HEK293 (cell line): ENCODE measurements at regions not wholly inside any gene's neighbourhood (a gene's known extent, or its start where the extent isn't known, plus 50 kb on each side); places are given as distances from the start of the nearest gene placed in this dataset.
"Not testable (repeated sequence)": the region's sequence is repeated elsewhere in the genome, so short reads cannot be mapped to it uniquely, and the experiment has no call there.

Experiments used
- KLF9 ChIP-seq: fragments of 450-650 bp; formaldehyde crosslinking; IDR thresholded peaks from 2 replicates; pipeline ENCODE4 v1.5.1; 2016; ENCODE audit warnings: missing biosample characterization, missing genetic modification characterization, low read depth
- SCRT2 ChIP-seq: fragments of 450-650 bp; formaldehyde crosslinking; IDR thresholded peaks from 2 replicates; pipeline ENCODE4 v1.5.1; 2016; ENCODE audit warnings: missing biosample characterization, missing genetic modification characterization
- ZBTB1 ChIP-seq: fragments of 450-650 bp; formaldehyde crosslinking; IDR thresholded peaks from 2 replicates; pipeline ENCODE4 v1.5.1; 2016; ENCODE audit warnings: missing biosample characterization, missing genetic modification characterization
- TF ChIP-seq, protein P1 (sequence below): fragments of 450-650 bp; formaldehyde crosslinking; IDR thresholded peaks from 2 replicates; pipeline ENCODE4 v1.5.1; 2016; ENCODE audit warnings: missing biosample characterization, missing genetic modification characterization

DNA sequence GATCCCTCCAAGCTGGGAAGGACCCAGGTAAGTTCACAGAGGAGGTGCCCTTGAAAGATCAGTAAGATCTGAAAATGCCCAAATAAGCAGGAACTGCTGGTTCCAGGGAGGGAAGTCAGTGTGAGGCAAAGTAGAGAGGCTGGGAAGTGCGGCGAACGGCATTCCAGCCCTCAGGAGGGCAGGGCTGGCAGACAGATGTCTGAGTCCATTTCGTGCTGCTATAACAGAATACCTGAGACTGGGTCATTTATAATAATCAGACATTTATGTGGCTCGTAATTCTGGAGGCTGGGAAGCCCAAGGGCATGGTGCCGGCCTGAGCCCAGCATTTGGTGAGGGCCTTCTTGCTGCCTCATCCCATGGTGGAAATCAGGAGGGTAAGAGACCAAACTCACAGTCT, 105.1 kb downstream of the TNFRSF13B start:
- TF ChIP-seq, protein P1, sequence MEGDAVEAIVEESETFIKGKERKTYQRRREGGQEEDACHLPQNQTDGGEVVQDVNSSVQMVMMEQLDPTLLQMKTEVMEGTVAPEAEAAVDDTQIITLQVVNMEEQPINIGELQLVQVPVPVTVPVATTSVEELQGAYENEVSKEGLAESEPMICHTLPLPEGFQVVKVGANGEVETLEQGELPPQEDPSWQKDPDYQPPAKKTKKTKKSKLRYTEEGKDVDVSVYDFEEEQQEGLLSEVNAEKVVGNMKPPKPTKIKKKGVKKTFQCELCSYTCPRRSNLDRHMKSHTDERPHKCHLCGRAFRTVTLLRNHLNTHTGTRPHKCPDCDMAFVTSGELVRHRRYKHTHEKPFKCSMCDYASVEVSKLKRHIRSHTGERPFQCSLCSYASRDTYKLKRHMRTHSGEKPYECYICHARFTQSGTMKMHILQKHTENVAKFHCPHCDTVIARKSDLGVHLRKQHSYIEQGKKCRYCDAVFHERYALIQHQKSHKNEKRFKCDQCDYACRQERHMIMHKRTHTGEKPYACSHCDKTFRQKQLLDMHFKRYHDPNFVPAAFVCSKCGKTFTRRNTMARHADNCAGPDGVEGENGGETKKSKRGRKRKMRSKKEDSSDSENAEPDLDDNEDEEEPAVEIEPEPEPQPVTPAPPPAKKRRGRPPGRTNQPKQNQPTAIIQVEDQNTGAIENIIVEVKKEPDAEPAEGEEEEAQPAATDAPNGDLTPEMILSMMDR (tag by site-specific recombination) = not testable (repeated sequence)
- TF ChIP-seq SCRT2; ZBTB1; KLF9 (tag by site-specific recombination): not testable (repeated sequence)
